ENCODE measurements at regions not wholly inside any gene's neighbourhood (a gene's known extent, or its start where the extent isn't known, plus 50 kb on each side); places are given as distances from the start of the nearest gene placed in this dataset.

- TF ChIP-seq POLR2A (IDR thresholded peaks at IDR 0.05; ENCODE audit: low read length) (no peak), GATA1 (IDR thresholded peaks at IDR 0.05; ENCODE audit: low read depth, low read length) (no peak)
Measured at GRCh38 chr22:22410677-22411076, 97.9 kb downstream of the ZNF280B start.
